Stomach (tissue), 8 donors: ENCODE measurements at regions not wholly inside any gene's neighbourhood (a gene's known extent, or its start where the extent isn't known, plus 50 kb on each side); places are given as distances from the start of the nearest gene placed in this dataset.

Source experiments
- DNase-seq, 2 donors: peaks; one replicate each; pipeline versions ENCODE4 v3.0.0 to v3.0.0-alpha.2; 2013 to 2019
- H3K27ac ChIP-seq, 5 donors: fragments of 200-600 bp in 4 of 5; sonication (generic) in 4 of 5; one replicate each; pipeline ENCODE4 v1.5.1; 2013 to 2019; ENCODE audit warnings: mild to moderate bottlenecking in 1 of 5, moderate library complexity in 1 of 5
- H3K27me3 ChIP-seq, 3 donors: fragments of 200-600 bp; sonication (generic); one replicate each; pipeline ENCODE4 v1.5.1; 2017 to 2019; ENCODE audit warnings: mixed run types in 1 of 3
- H3K36me3 ChIP-seq, 4 donors: fragments of 200-600 bp; sonication (generic); 1 replicate in 3 of 4; 2 replicates in 1 of 4; pipeline ENCODE4 v1.5.1; 2016 to 2019
- H3K4me1 ChIP-seq, 4 donors: fragments of 200-600 bp; sonication (generic); one replicate each; pipeline ENCODE4 v1.5.1; 2016 to 2019
- H3K4me3 ChIP-seq, 4 donors: fragments of 200-600 bp; sonication (generic) in 3 of 4; one replicate each; pipeline ENCODE4 v1.5.1; 2016 to 2019; ENCODE audit warnings: mild to moderate bottlenecking in 1 of 4
- H3K9me3 ChIP-seq, 4 donors: fragments of 200-600 bp; sonication (generic); one replicate each; pipeline ENCODE4 v1.5.1; 2016 to 2019
- CTCF ChIP-seq, 7 experiments: fragments of 450-650 bp in 4 of 7; fragments of 200-600 bp in 3 of 7; sonication (generic) in 3 of 7; IDR thresholded peaks; one replicate each; pipeline ENCODE4 v1.5.1; 2016 to 2019; ENCODE audit warnings: antibody characterized with exemption in 7 of 7, control low read depth in 2 of 7, mild to moderate bottlenecking in 1 of 7
- EP300 ChIP-seq: sonication (generic); formaldehyde crosslinking; IDR thresholded peaks from one replicate; pipeline ENCODE4 v1.6.1; 2017; ENCODE audit warnings: antibody characterized with exemption
- POLR2A ChIP-seq, 4 donors: fragments of 450-650 bp; IDR thresholded peaks; one replicate each; pipeline ENCODE4 v1.6.1; 2016; ENCODE audit warnings: antibody characterized with exemption in 4 of 4, control low read depth in 2 of 4, mild to moderate bottlenecking in 1 of 4, moderate library complexity in 1 of 4
- POLR2AphosphoS5 ChIP-seq, 3 donors: sonication (generic); formaldehyde crosslinking; IDR thresholded peaks; one replicate each; pipeline ENCODE4 v1.6.1; 2016; ENCODE audit warnings: antibody characterized with exemption in 3 of 3
- WGBS, 5 donors: extraction: QIAGEN DNeasy Blood & Tissue Kit in 3 of 5; methylation state at CpG; one replicate each; pipeline versions ENCODE4 v1.1.5 to v1.1.7; 2013 to 2018; 5-methylcytosine and 5-hydroxymethylcytosine counted together
- intact Hi-C: fragments of 100-400 bp; cut with DNase I; formaldehyde crosslinking; loops from one replicate; pipeline ENCODE4 v1.15.1; 2023; ENCODE audit warnings: low total_unique reads
- donor health status: healthy with polysubstance abuse.
- donor health status: Bipolar disorder and iron deficiency.
- donor health status: healthy.

- intact Hi-C loops: no loop called here
- Histone ChIP-seq H3K9me3 (no peaks in the 10 kb centered on the region), H3K27me3 (no peaks in the 10 kb centered on the region), H3K36me3 (no peaks in the 10 kb centered on the region), H3K27ac (no peak overlapping the region), H3K4me3 (no peak overlapping the region), H3K4me1 (peaks cover 0 to 9% (median 8%) of the 10 kb centered on the region in 4 donors)
- TF ChIP-seq POLR2A (IDR thresholded peaks at IDR 0.05) (no peak), CTCF (IDR thresholded peaks at IDR 0.05) (no peak), EP300 (no peak), POLR2AphosphoS5 (IDR thresholded peaks at IDR 0.05) (no peak)
- WGBS, 5 donors: 92 to 95% (median 93%) methylated on average over 29 of the region's 29 CpGs
- DNase-seq: no peak
Observed at GRCh38 chr6:170185175-170185978, 105.5 kb downstream of the DLL1 start.

GRCh38 chr6:170184316-170184715 is 106.6 kb downstream of the DLL1 start:
- no peaks in the 10 kb centered on the region for H3K27me3 ChIP-seq
- H3K9me3 ChIP-seq: no peaks in the 10 kb centered on the region
- intact Hi-C loops: no loop called here
- peaks cover 7 to 17% (median 12%) of the 10 kb centered on the region in 4 donors for H3K4me1 ChIP-seq
- TF ChIP-seq CTCF (IDR thresholded peaks at IDR 0.05) (no peak), POLR2AphosphoS5 (IDR thresholded peaks at IDR 0.05) (no peak)
- no peak overlapping the region for H3K27ac ChIP-seq
- DNase-seq: no peak
- no peaks in the 10 kb centered on the region for H3K36me3 ChIP-seq
- H3K4me3 ChIP-seq: no peak overlapping the region
- 86 to 94% (median 93%) methylated on average over 5 of the region's 5 CpGs for WGBS, 5 donors

GRCh38 chr6:170183521-170183920 is 107.4 kb downstream of the DLL1 start:
- Histone ChIP-seq H3K27ac (no peak overlapping the region), H3K4me1 (peaks cover 11 to 24% (median 16%) of the 10 kb centered on the region in 4 donors), H3K27me3 (no peaks in the 10 kb centered on the region), H3K36me3 (no peaks in the 10 kb centered on the region), H3K9me3 (no peaks in the 10 kb centered on the region), H3K4me3 (no peak overlapping the region)
- DNase-seq: no peak
- TF ChIP-seq CTCF (IDR thresholded peaks at IDR 0.05): no peak
- intact Hi-C loops: no loop called here

GRCh38 chr6:170182781-170183120 is 108.1 kb downstream of the DLL1 start:
- no peak overlapping the region for H3K27ac ChIP-seq
- intact Hi-C loops: no loop called here
- WGBS, 5 donors: 83 to 91% (median 87%) methylated on average over 10 of the region's 10 CpGs

More at GRCh38 chr6:170182781-170183120, 108.1 kb downstream of the DLL1 start:
- no peak for DNase-seq
- Histone ChIP-seq H3K36me3 (no peaks in the 10 kb centered on the region), H3K4me3 (no peak overlapping the region), H3K4me1 (peaks cover 17 to 31% (median 23%) of the 10 kb centered on the region in 4 donors), H3K9me3 (no peaks in the 10 kb centered on the region), H3K27me3 (no peaks in the 10 kb centered on the region)
- TF ChIP-seq CTCF (IDR thresholded peaks at IDR 0.05) (no peak), POLR2A (IDR thresholded peaks at IDR 0.05) (no peak)
